ENCODE measurements at regions not wholly inside any gene's neighbourhood (a gene's known extent, or its start where the extent isn't known, plus 50 kb on each side); places are given as distances from the start of the nearest gene placed in this dataset.
"Not testable (repeated sequence)": the region's sequence is repeated elsewhere in the genome, so short reads cannot be mapped to it uniquely, and the experiment has no call there.

- no peak for DNase-seq (ENCODE audit: low read depth in 3 of 3)
Measured at GRCh38 chr21:41567901-41568510, 60.0 kb upstream of the TMPRSS2 start.

- DNase-seq (ENCODE audit: low read depth in 3 of 3) = not testable (repeated sequence)
Measured at GRCh38 chr21:41567237-41567636, 59.3 kb upstream of the TMPRSS2 start.

- DNase-seq (ENCODE audit: low read depth in 3 of 3) = no peak
Measured at GRCh38 chr21:41566500-41567014, 58.6 kb upstream of the TMPRSS2 start.

DNA sequence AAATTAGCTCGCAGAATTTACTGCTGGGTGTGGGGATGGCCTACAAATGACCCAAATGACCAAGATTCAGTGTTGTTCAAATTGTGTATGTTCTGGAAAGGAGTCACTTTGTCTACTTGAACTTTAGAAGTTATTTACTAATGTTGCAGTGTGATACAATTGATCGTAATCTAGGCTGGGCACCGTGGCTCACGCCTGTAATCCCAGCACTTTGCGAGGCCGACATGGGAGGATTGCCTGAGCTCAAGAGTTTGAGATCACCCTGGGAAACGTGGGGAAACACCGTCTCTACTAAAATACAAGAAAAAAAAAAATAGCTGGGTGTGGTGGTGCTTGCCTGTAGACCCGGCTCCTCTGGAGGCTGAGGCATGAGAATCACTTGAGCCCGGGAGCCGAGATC lies 57.6 kb upstream of the TMPRSS2 start:
- no peak for DNase-seq (ENCODE audit: low read depth in 3 of 3)

- no peak for DNase-seq (ENCODE audit: low read depth in 3 of 3)
Measured at GRCh38 chr21:41564871-41565274, 56.9 kb upstream of the TMPRSS2 start.

GRCh38 chr21:41562101-41563000 lies 54.4 kb upstream of the TMPRSS2 start:
- DNase-seq (ENCODE audit: low read depth in 3 of 3) = no peak

DNA sequence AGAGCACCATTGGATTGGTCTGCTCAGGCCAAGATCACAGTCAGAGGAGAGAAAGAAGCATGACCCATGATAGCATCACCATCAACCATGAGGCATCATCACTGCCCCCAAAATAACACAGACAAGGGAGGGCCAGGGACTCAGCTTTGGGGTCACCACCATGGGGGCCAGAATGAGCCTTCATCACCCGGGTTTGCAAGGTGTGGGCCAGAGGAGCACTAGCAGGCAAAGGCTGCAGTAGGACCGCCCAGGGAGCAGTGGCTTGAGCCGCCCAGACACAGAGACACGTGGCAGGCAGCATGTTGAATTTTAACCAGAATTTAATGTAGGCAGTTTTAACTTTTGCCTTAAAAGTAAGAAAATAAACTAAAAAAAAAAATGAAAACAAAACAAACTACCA lies 53.7 kb upstream of the TMPRSS2 start:
- DNase-seq (ENCODE audit: low read depth in 3 of 3) = no peak

GRCh38 chr21:41560661-41561158 lies 52.8 kb upstream of the TMPRSS2 start:
- no peak for DNase-seq (ENCODE audit: low read depth in 3 of 3)

DNA sequence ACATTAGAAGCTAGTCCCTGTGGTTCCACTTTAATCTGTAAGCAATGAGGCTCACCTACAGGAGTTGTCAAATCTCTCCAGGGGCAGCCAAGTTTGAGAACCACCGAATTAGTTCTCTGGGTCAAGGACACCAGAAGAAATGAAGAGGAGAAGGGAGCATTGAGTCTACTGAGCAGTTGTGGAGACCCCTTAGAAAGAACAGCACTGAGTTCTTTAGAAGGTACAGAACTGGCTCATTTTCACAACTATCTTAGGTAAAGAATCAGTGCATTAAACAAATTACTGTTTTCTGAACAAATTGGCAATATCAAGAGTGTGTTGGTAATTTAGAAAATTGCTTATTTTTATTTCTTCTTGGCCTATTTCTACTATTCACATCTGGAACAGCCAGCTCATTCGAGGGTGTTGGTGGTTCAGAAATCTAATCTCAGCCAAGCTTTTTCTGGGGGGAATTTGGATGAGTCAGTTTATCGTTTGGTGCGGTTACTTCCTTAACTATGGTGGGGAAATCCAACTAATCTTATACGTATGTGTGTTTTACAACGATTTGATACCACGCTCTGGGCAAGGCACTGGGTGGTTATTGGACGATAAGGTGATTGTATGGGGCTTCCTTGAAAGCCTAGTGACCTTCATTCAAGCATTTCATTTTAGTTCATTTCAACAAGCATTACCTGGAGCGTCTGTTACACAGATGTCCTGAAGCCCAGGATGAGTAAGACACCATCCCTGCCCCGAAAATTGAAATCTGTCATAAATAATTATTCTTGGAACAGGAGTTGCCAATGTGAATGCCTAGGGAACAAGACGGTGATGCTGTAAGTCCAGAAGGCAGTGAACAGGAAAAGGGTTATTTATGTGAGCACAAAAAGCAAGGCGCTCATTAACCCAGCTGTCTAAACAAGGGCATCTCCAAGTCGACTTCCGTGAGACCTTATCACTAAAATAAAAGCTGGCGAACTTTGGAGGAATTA lies 52.0 kb upstream of the TMPRSS2 start:
- DNase-seq (ENCODE audit: low read depth in 3 of 3) = no peak

GRCh38 chr21:41558842-41559241 lies 50.9 kb upstream of the TMPRSS2 start:
- no peak for DNase-seq (ENCODE audit: low read depth in 3 of 3)

DNA sequence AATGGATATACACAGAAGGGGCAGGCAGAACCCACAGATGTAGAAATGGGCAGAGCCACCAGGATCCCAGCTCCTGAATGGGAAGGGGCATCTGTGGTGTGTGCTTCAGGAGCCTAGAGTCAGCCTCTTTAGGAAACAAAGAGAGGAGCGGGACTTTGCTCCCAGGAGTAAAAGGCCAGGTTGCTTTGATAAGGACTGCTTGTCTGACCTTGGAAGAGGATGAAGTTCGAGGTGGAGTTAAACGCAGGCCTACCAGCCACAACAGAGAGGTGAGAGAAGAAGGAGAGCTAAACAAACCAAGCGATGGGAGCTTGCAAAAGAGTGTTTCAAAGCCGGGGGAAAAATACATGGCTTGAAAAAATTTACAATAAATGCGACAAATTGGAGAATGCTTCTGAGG lies 49.9 kb upstream of the TMPRSS2 start:
- DNase-seq (ENCODE audit: low read depth in 3 of 3) = no peak

All from stimulated activated CD4-positive, alpha-beta T cell treated with anti-CD3 and anti-CD28 coated beads, TNF-alpha, amount 100 ng/mL, for 48 hours (primary cell).